ENCODE measurements at regions not wholly inside any gene's neighbourhood (a gene's known extent, or its start where the extent isn't known, plus 50 kb on each side); places are given as distances from the start of the nearest gene placed in this dataset.
A peak's percentile ranks its signal among the peaks of the same experiment; 100 is the strongest.

- TF ChIP-seq EZH2 (IDR thresholded peaks at IDR 0.05; ENCODE audit: insufficient read depth, low read length) (no peak), CTCF (IDR thresholded peaks at IDR 0.05; ENCODE audit: insufficient read depth, low read depth, low read length) (no peak)
- peaks cover 2% of the 10 kb centered on the region for H3K27me3 Mint-ChIP-seq (ENCODE audit: low read depth, unreplicated experiment)
- H3K4me1 Mint-ChIP-seq (ENCODE audit: low read depth, unreplicated experiment): peaks cover 2% of the 10 kb centered on the region
- Histone ChIP-seq H3K79me2 (ENCODE audit: insufficient read depth, low read length) (no peaks in the 10 kb centered on the region), H3K36me3 (ENCODE audit: insufficient read depth, low read length) (no peaks in the 10 kb centered on the region), H3K27me3 (ENCODE audit: insufficient read depth, low read length) (no peaks in the 10 kb centered on the region), H3K4me2 (ENCODE audit: low read length) (no peak overlapping the region), H4K20me1 (ENCODE audit: insufficient read depth, low read length) (no peaks in the 10 kb centered on the region), H3K4me1 (ENCODE audit: insufficient read depth, low read length) (no peaks in the 10 kb centered on the region), H3K9ac (ENCODE audit: low read length) (no peak overlapping the region), H3K4me3 (ENCODE audit: insufficient read depth, low read depth, low read length) (no peak overlapping the region), H3K27ac (ENCODE audit: low read depth, low read length) (no peak overlapping the region), H2AFZ (ENCODE audit: low read depth, low read length) (no peak overlapping the region), H3K9me3 (ENCODE audit: insufficient read depth, low read depth, low read length) (no peaks in the 10 kb centered on the region)
- H3K27ac Mint-ChIP-seq (ENCODE audit: unreplicated experiment): no peak overlapping the region
- FAIRE-seq (no peak), DNase-seq (ENCODE audit: low read depth) (no peak)
- H3K9me3 Mint-ChIP-seq (ENCODE audit: unreplicated experiment): peaks cover 2% of the 10 kb centered on the region
- H3K36me3 Mint-ChIP-seq (ENCODE audit: low read depth, unreplicated experiment): no peaks in the 10 kb centered on the region
- H3K4me3 Mint-ChIP-seq (ENCODE audit: unreplicated experiment): no peak overlapping the region
These were observed 343.2 kb downstream of the ACTL7B start for GRCh38 chr9:108512426-108513173.

GRCh38 chr9:108511307-108511706 lies 344.5 kb downstream of the ACTL7B start:
- no peak overlapping the region for H3K27ac ChIP-seq (ENCODE audit: low read depth, low read length)
- H3K4me3 ChIP-seq (ENCODE audit: insufficient read depth, low read depth, low read length): no peak overlapping the region
- H3K36me3 Mint-ChIP-seq (ENCODE audit: low read depth, unreplicated experiment): no peaks in the 10 kb centered on the region
- no peaks in the 10 kb centered on the region for H3K9me3 ChIP-seq (ENCODE audit: insufficient read depth, low read depth, low read length)
- peak; percentile 9 for DNase-seq (ENCODE audit: low read depth)
- no peak overlapping the region for H3K27ac Mint-ChIP-seq (ENCODE audit: unreplicated experiment)
- FAIRE-seq: peak; percentile 80
- H3K4me3 Mint-ChIP-seq (ENCODE audit: unreplicated experiment): no peak overlapping the region
- H3K9ac ChIP-seq (ENCODE audit: low read length): no peak overlapping the region
- peaks cover 2% of the 10 kb centered on the region for H3K27me3 Mint-ChIP-seq (ENCODE audit: low read depth, unreplicated experiment)
- H3K4me1 ChIP-seq (ENCODE audit: insufficient read depth, low read length): no peaks in the 10 kb centered on the region
- TF ChIP-seq EZH2 (IDR thresholded peaks at IDR 0.05; ENCODE audit: insufficient read depth, low read length) (no peak), CTCF (IDR thresholded peaks at IDR 0.05; ENCODE audit: insufficient read depth, low read depth, low read length) (no peak)
- H2AFZ ChIP-seq (ENCODE audit: low read depth, low read length): no peak overlapping the region
- H3K36me3 ChIP-seq (ENCODE audit: insufficient read depth, low read length): no peaks in the 10 kb centered on the region
- H3K4me2 ChIP-seq (ENCODE audit: low read length): no peak overlapping the region
- peaks cover 2% of the 10 kb centered on the region for H3K4me1 Mint-ChIP-seq (ENCODE audit: low read depth, unreplicated experiment)
- no peaks in the 10 kb centered on the region for H3K79me2 ChIP-seq (ENCODE audit: insufficient read depth, low read length)
- no peaks in the 10 kb centered on the region for H3K27me3 ChIP-seq (ENCODE audit: insufficient read depth, low read length)
- H4K20me1 ChIP-seq (ENCODE audit: insufficient read depth, low read length): no peaks in the 10 kb centered on the region
- H3K9me3 Mint-ChIP-seq (ENCODE audit: unreplicated experiment): peaks cover 4% of the 10 kb centered on the region

- H4K20me1 ChIP-seq (ENCODE audit: insufficient read depth, low read length): no peaks in the 10 kb centered on the region
- FAIRE-seq: no peak
These were observed 358.9 kb downstream of the ACTL7B start for GRCh38 chr9:108496846-108497245.

More at GRCh38 chr9:108496846-108497245, 358.9 kb downstream of the ACTL7B start:
- H2AFZ ChIP-seq (ENCODE audit: low read depth, low read length): no peak overlapping the region
- TF ChIP-seq CTCF (IDR thresholded peaks at IDR 0.05; ENCODE audit: insufficient read depth, low read depth, low read length) (no peak), EZH2 (IDR thresholded peaks at IDR 0.05; ENCODE audit: insufficient read depth, low read length) (no peak)
- H3K36me3 Mint-ChIP-seq (ENCODE audit: low read depth, unreplicated experiment): peaks cover 3% of the 10 kb centered on the region
- H3K79me2 ChIP-seq (ENCODE audit: insufficient read depth, low read length): no peaks in the 10 kb centered on the region
- no peaks in the 10 kb centered on the region for H3K36me3 ChIP-seq (ENCODE audit: insufficient read depth, low read length)
- no peaks in the 10 kb centered on the region for H3K4me1 ChIP-seq (ENCODE audit: insufficient read depth, low read length)
- no peaks in the 10 kb centered on the region for H3K9me3 ChIP-seq (ENCODE audit: insufficient read depth, low read depth, low read length)
- peaks cover 14% of the 10 kb centered on the region for H3K9me3 Mint-ChIP-seq (ENCODE audit: unreplicated experiment)
- H3K4me2 ChIP-seq (ENCODE audit: low read length): no peak overlapping the region
- H3K27ac Mint-ChIP-seq (ENCODE audit: unreplicated experiment): no peak overlapping the region
- H3K27me3 ChIP-seq (ENCODE audit: insufficient read depth, low read length): no peaks in the 10 kb centered on the region
- no peak for DNase-seq (ENCODE audit: low read depth)
- H3K27me3 Mint-ChIP-seq (ENCODE audit: low read depth, unreplicated experiment): peaks cover 12% of the 10 kb centered on the region
- H3K4me1 Mint-ChIP-seq (ENCODE audit: low read depth, unreplicated experiment): no peaks in the 10 kb centered on the region
- H3K27ac ChIP-seq (ENCODE audit: low read depth, low read length): no peak overlapping the region
- no peak overlapping the region for H3K9ac ChIP-seq (ENCODE audit: low read length)
- no peak overlapping the region for H3K4me3 Mint-ChIP-seq (ENCODE audit: unreplicated experiment)
- no peak overlapping the region for H3K4me3 ChIP-seq (ENCODE audit: insufficient read depth, low read depth, low read length)

Data from astrocyte (in vitro differentiated cells and primary cell).